GM23338 (cell line): ENCODE measurements at regions not wholly inside any gene's neighbourhood (a gene's known extent, or its start where the extent isn't known, plus 50 kb on each side); places are given as distances from the start of the nearest gene placed in this dataset.

Experiments used
- CTCF ChIP-seq, 2 experiments: fragments of 200-600 bp in 1 of 2; sonication (generic) in 1 of 2; conservative IDR thresholded peaks; 2 replicates each; pipeline versions ENCODE4 v1.5.1 to v1.6.1; 2016 to 2017; ENCODE audit warnings: antibody characterized with exemption in 2 of 2, low read depth in 2 of 2, mild to moderate bottlenecking in 2 of 2, moderate library complexity in 1 of 2
- NANOG ChIP-seq: IDR thresholded peaks from 2 replicates; pipeline ENCODE4 v1.6.1; 2016; ENCODE audit warnings: antibody characterized with exemption, borderline replicate concordance
- POLR2AphosphoS5 ChIP-seq: IDR thresholded peaks from 2 replicates; pipeline ENCODE4 v1.6.1; 2016; ENCODE audit warnings: antibody characterized with exemption, low read depth
- ZNF114 ChIP-seq: fragments of 250-450 bp; sonication (Bioruptor Pico); IDR thresholded peaks from 2 replicates; pipeline ENCODE4 v1.5.0; 2020; ENCODE audit warnings: mild to moderate bottlenecking, moderate library complexity

- TF ChIP-seq CTCF (conservative IDR thresholded peaks at IDR 0.05; ENCODE audit: low read depth in 2 of 2) (no peak), POLR2AphosphoS5 (no peak), ZNF114 (CRISPR knock-in tag) (no peak), NANOG (no peak)
Measured at GRCh38 chr3:4207672-4208071, 95.5 kb upstream of the SETMAR start.
